ENCODE measurements at regions not wholly inside any gene's neighbourhood (a gene's known extent, or its start where the extent isn't known, plus 50 kb on each side); places are given as distances from the start of the nearest gene placed in this dataset.

GRCh38 chr1:199953651-199954050 is 73.9 kb upstream of the NR5A2 start:
- no peak for TF ChIP-seq CTCF (IDR thresholded peaks at IDR 0.05; ENCODE audit: borderline replicate concordance, extremely low read depth, insufficient read depth)
- intact Hi-C loops (cut with DNase I), result no loop called here
- DNase-seq, result no peak
- Histone ChIP-seq H3K36me3 (ENCODE audit: control insufficient read depth in 2 of 3, insufficient read depth in 3 of 3, low read length in 3 of 3) (no peaks in the 10 kb centered on the region), H3K9me3 (ENCODE audit: control insufficient read depth in 2 of 3, insufficient read depth in 1 of 3, low read length in 3 of 3) (no peaks in the 10 kb centered on the region), H3K9ac (ENCODE audit: low read length in 3 of 3) (no peak overlapping the region), H3K27ac (ENCODE audit: low read depth in 2 of 2, low read length in 2 of 2) (no peak overlapping the region), H3K4me1 (ENCODE audit: control insufficient read depth in 2 of 3, insufficient read depth in 2 of 3, low read depth in 1 of 3, low read length in 3 of 3) (no peaks in the 10 kb centered on the region), H3K27me3 (ENCODE audit: control insufficient read depth, insufficient read depth, low read length) (no peaks in the 10 kb centered on the region), H3K4me3 (ENCODE audit: low read length in 3 of 3) (no peak overlapping the region)
- FAIRE-seq, result no peak

- intact Hi-C loops (cut with DNase I), result no loop called here
- DNase-seq, result no peak
- Histone ChIP-seq H3K4me3 (ENCODE audit: low read length in 3 of 3) (no peak overlapping the region), H3K27me3 (ENCODE audit: control insufficient read depth, insufficient read depth, low read length) (no peaks in the 10 kb centered on the region), H3K4me1 (ENCODE audit: control insufficient read depth in 2 of 3, insufficient read depth in 2 of 3, low read depth in 1 of 3, low read length in 3 of 3) (no peaks in the 10 kb centered on the region), H3K27ac (ENCODE audit: low read depth in 2 of 2, low read length in 2 of 2) (no peak overlapping the region), H3K36me3 (ENCODE audit: control insufficient read depth in 2 of 3, insufficient read depth in 3 of 3, low read length in 3 of 3) (no peaks in the 10 kb centered on the region), H3K9ac (ENCODE audit: low read length in 3 of 3) (no peak overlapping the region), H3K9me3 (ENCODE audit: control insufficient read depth in 2 of 3, insufficient read depth in 1 of 3, low read length in 3 of 3) (no peaks in the 10 kb centered on the region)
- TF ChIP-seq CTCF (IDR thresholded peaks at IDR 0.05; ENCODE audit: borderline replicate concordance, extremely low read depth, insufficient read depth), result no peak
- no peak for FAIRE-seq
Observed at GRCh38 chr1:199954699-199955098, 72.8 kb upstream of the NR5A2 start.

GRCh38 chr1:199955235-199955634 is 72.3 kb upstream of the NR5A2 start:
- no peaks in the 10 kb centered on the region for H3K36me3 ChIP-seq (ENCODE audit: control insufficient read depth in 2 of 3, insufficient read depth in 3 of 3, low read length in 3 of 3)
- no peak for FAIRE-seq
- no peak for DNase-seq

More at GRCh38 chr1:199955235-199955634, 72.3 kb upstream of the NR5A2 start:
- Histone ChIP-seq H3K9me3 (ENCODE audit: control insufficient read depth in 2 of 3, insufficient read depth in 1 of 3, low read length in 3 of 3) (no peaks in the 10 kb centered on the region), H3K27ac (ENCODE audit: low read depth in 2 of 2, low read length in 2 of 2) (no peak overlapping the region), H3K4me3 (ENCODE audit: low read length in 3 of 3) (no peak overlapping the region), H3K4me1 (ENCODE audit: control insufficient read depth in 2 of 3, insufficient read depth in 2 of 3, low read depth in 1 of 3, low read length in 3 of 3) (no peaks in the 10 kb centered on the region), H3K27me3 (ENCODE audit: control insufficient read depth, insufficient read depth, low read length) (no peaks in the 10 kb centered on the region), H3K9ac (ENCODE audit: low read length in 3 of 3) (no peak overlapping the region)
- TF ChIP-seq CTCF (IDR thresholded peaks at IDR 0.05; ENCODE audit: borderline replicate concordance, extremely low read depth, insufficient read depth), result no peak
- intact Hi-C loops (cut with DNase I), result no loop called here

Measured in kidney (tissue), 13 donors.